Head of caudate nucleus (tissue), 42 donors: ENCODE measurements at regions not wholly inside any gene's neighbourhood (a gene's known extent, or its start where the extent isn't known, plus 50 kb on each side); places are given as distances from the start of the nearest gene placed in this dataset.
"Not testable (repeated sequence)": the region's sequence is repeated elsewhere in the genome, so short reads cannot be mapped to it uniquely, and the experiment has no call there.

Source experiments
- DNase-seq, 42 donors: peaks; one replicate each; pipeline versions ENCODE4 v3.0.0 to v3.0.0-alpha.2; 2020 to 2021; ENCODE audit warnings: mixed read lengths in 7 of 42
- intact Hi-C: fragments of 100-400 bp; cut with DNase I; formaldehyde crosslinking; loops from one replicate; pipeline ENCODE4 v1.15.0; 2022

DNA sequence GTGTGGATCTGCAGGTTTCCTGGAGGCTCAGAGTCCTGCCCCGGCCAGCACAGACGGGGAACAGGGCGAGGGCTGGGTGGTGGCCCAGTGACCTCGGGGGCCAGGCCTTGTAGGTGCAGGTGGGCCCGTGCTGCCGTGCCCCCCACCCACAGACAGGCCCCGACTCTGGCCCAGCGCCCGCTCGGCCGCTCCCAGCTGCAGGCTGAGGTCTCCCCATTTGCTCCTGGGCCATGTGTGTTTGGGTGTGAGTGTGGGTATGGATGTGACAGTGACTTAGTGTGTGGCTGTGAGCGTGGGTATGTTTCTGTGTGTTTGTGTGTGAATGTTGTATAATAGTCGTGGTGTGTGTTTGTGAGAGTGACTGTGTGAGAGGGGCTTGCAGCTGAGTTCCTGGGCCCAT, 173.8 kb downstream of the TMEM121 start:
- peak in 1 of 42 donors; percentile 5 for DNase-seq

DNA sequence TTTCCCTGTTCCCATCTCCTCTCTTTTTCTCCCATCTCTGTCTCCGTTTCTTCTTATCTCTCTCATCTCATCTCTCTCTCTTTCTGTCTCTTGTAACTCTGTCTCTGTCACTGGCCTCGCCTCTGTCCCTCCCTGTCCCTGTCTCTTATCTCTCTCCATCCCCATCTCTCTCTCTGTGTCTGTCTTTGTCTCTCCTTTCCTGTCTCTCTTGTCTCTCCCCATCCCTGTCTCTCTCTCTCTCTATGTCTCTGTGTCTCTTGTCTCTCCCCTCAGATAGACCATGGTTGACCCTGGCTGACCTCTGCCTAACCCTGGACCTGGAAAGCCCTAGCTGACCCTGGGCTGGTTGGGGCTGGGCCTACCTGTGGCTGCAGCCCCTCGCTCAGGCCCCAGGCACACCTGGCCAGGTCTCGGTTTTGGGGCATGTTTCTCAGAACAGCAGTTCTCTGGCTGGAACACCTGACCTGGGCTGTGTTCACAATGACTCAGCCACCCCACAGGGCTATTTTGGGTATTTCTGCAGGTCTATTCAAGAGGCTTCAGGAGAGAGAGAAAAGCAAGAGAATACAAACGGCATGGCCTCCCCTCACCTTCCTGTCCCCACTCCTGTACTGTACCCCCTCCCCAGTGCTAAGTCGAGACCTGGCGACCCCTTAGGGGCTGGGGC, 174.4 kb downstream of the TMEM121 start:
- peak in 4 of 42 donors; percentile 16 to 52 (median 22) for DNase-seq
- intact Hi-C loops: no loop called here

More for the DNA sequence above, 173.8 kb downstream of the TMEM121 start:
- intact Hi-C loops: not testable (repeated sequence)

DNA sequence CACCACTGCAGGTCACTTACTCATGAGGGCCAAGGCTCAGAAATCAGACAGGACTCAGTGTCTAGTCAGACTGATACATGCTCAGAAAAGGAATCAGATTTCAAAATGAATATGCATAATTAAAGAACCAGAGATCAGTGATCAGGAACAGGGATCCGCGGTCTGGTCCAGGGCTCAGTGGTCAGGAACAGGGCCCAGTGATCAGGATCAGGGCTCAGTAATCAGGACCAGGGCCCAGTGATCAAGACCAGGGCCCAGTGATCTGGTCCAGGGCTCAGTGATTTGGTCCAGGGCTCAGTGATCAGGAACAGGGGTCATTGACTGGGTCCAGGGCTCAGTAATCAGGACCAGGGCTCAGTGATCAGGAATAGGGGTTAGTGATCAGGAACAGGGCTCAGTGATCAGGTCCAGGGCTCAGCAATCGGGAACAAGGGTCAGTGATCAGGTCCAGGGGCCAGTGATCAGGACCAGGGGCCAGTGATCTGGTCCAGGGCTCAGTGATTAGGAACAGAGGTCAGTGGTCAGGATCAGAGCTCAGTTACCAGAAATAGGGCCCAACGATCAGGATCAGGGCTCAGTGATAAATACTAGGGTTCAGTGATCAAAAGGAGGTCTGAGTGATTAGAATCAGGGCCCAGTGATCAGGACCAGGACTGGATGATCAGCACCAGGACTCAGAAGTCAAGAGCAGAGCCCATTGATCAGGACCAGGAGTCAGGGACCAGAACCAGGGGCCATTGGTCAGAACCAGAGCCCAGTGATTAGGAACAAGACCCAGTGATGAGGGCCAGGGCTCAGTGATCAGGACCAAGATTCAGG, 175.3 kb downstream of the TMEM121 start:
- DNase-seq: peak in 1 of 42 donors; percentile 6
- intact Hi-C loops: no loop called here

DNA sequence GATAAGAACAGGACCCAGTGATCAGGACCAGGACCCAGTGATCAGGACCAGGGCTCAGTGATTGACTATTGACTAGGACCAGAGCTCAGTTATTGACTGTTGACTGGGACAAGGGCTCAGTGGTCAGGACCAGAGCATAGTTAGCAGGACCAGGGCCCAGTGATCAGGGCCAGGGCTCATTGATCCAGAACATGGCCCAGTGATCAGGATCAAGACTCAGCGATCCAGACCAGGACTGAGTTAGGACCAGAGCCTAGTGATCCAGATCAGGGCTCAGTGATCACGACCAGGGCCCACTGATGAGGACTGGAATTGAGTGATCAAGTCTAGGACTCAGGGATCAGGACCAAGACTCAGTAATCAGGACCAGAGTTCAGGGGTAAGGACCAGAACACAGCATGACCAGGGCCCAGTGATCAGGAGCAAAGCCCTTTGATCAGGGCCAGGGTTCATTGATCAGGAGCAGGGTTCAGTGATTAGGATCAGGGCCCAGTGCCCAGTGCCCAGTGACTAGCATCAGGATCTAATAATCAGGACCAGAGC, 176.0 kb downstream of the TMEM121 start:
- intact Hi-C loops: no loop called here
- DNase-seq: peak in 1 of 42 donors; percentile 5

DNA sequence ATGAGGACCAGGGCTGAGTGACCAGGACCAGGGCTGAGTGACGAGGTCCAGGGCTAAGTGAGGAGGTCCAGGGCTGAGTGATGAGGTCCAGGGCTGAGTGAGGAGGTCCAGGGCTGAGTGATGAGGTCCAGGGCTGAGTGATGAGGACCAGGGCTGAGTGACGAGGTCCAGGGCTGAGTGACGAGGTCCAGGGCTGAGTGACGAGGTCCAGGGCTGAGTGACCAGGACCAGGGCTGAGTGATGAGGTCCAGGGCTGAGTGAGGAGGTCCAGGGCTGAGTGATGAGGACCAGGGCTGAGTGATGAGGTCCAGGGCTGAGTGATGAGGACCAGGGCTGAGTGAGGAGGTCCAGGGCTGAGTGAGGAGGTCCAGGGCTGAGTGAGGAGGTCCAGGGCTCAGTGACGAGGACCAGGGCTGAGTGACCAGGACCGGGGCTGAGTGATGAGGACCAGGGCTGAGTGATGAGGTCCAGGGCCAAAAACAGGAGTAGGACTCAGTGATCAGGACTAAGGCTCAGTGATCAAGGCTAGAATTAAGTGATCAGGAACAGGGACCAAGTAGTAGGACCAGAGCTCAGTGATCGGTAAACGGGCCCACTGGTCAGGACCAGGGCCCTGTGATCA, 176.8 kb downstream of the TMEM121 start:
- intact Hi-C loops: not testable (repeated sequence)
- DNase-seq: peak in 1 of 42 donors; percentile 0

DNA sequence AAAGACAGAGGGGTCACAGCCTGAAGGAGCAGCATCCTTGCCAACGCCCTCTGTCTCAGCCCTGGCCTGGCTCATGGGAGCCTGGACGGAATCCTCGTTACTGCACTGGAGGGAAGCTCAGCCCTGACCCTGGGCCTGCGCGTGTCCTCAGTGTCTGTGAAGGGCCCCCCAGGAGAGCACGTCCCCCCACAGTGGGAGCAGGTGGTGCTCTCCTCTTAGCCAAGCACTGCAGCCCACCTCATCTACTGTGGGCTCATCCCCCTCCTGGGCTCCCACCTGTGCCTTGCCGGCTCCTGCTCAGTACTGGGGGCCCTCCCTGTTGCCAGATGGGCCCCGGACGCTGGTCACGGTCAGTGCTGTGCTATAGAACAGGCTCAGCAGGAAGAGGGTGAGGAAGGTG, 177.7 kb downstream of the TMEM121 start:
- intact Hi-C loops: not testable (repeated sequence)

DNA sequence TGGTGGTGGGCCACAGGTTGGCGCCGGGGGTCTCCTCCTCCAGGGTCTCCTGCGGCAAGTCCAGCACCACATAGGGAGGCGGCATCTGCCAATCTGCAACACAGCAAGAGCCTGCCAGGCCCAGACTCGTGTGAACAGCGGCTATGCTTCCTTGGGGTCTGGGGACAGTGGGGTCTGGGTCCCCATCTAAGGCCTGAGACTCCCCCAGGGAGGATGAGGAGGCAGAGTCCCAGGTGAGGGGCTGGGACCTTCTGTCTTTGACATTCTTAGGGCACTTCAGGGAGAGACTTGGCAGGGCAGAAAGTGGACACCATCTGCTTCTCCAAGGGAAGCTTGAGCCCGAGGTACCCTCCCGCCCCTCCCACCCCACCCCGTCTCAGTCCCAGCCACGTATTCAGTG, 178.1 kb downstream of the TMEM121 start:
- DNase-seq, intact Hi-C loops: not testable (repeated sequence)

More for the DNA sequence above, 177.7 kb downstream of the TMEM121 start:
- not testable (repeated sequence) for DNase-seq

DNA sequence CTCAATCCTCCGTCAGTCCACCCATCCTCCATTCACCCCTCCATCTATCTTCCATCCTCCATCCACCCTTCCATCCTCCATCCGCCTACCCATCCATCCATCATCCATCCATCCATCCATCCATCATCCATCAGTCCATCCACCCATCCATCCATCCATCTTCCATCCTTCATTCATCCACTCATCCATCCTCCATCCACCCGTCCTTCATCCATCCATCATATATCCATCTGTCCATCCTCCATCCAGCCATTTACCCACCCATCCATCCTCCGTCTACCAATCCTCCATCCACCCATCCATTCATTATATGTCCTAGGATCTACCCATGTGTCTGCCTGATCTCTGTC, 179.1 kb downstream of the TMEM121 start:
- DNase-seq: peak in 1 of 42 donors; percentile 1
- intact Hi-C loops: not testable (repeated sequence)

DNA sequence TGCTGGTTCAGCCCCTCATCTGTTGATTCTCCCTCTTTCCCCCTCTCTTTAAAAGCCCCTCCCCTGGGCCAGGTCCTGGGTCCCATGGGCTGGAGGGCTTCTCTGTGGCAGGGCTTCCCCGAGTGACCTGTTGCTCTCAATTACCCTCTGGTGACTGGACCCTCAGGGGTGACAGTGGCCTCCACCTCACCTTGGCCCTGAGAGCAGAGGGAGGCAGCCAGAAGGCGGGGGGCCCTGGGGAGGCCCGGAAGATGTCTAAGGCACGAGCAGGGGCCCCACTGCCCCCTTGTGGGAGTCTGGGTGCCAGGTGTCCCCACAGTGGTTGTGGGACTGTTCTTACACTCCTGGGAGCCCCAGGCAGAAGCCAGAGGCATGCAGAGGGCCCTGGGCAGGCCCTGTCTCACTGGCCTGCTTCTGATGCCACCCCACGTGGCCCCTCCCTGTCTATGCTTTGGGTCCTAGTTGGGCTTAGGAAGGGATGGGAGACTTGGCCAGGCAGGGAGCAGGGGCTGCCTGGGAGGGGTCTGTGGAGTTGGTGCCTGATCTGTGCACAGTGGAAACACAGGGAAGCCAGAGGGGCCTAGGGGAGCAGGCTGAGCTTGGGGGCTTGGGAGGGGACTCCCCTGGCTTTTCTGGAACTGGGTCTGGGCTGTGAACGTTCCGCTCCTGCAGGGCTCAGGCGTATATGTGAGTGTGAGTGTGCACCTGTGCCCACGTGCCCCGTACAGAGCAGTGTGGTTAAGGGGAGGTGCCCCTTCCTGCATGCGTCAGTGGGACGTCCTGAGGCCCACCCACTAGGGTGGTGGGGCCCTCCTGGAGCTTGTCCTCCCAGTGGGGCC, 179.7 kb downstream of the TMEM121 start:
- DNase-seq: peak in 1 of 42 donors; percentile 2
- intact Hi-C loops: not testable (repeated sequence)

DNA sequence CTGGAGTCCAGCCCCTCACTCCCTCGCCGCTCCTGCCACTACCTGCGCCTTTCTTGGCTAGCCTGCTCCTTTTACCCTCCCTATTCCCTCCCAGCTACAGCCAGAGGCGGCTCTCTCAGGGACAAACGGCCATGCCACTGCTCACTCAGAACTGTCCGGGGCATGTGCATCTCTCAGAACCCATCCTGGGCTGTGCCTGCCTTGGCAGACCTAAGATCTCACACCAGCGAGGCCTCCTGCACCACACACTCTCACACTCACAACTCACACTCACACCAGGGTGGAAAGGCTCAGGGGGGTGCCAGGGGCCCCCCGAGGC, 180.3 kb downstream of the TMEM121 start:
- DNase-seq: peak in 1 of 42 donors; percentile 3
- intact Hi-C loops: not testable (repeated sequence)

DNA sequence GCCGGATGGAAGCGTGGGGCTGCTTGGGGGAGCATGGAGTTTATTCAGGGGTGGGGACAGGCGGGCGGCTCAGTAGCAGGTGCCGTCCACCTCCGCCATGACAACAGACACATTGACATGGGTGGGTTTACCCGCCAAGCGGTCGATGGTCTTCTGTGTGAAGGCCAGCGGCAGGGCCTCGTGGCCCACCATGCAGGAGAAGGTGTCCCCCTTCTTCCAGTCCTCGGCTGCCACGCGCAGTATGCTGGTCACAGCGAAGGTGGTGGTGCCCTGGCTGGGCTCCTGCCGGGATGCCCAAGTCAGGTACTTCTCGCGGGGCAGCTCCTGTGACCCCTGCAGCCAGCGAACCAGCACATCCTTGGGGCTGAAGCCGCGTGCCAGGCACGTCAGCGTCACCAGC, 180.7 kb downstream of the TMEM121 start:
- intact Hi-C loops: not testable (repeated sequence)
- peak in 1 of 42 donors; percentile 9 for DNase-seq

DNA sequence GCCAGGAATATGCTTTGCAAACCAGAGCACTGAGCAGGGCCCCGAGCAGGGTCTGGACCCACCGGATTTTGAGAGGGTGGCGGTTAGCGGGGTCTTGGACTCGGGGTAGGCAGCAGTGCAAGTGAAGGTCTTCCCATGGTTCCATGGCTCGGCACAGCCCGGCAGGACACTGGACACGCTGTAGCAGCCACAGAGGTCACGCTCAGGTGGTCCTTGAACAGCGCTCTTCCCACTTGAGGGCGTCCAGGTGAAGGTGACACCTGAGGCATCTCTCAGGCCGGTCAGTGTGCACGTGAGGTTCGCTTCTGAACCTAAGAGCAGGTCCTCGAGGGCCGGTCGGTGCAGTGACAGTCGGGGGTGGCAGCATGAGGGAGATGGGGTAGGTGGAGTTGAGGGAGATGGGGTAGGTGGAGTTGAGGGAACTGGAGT, 181.4 kb downstream of the TMEM121 start:
- intact Hi-C loops: not testable (repeated sequence)
- peak in 1 of 42 donors; percentile 7 for DNase-seq

DNA sequence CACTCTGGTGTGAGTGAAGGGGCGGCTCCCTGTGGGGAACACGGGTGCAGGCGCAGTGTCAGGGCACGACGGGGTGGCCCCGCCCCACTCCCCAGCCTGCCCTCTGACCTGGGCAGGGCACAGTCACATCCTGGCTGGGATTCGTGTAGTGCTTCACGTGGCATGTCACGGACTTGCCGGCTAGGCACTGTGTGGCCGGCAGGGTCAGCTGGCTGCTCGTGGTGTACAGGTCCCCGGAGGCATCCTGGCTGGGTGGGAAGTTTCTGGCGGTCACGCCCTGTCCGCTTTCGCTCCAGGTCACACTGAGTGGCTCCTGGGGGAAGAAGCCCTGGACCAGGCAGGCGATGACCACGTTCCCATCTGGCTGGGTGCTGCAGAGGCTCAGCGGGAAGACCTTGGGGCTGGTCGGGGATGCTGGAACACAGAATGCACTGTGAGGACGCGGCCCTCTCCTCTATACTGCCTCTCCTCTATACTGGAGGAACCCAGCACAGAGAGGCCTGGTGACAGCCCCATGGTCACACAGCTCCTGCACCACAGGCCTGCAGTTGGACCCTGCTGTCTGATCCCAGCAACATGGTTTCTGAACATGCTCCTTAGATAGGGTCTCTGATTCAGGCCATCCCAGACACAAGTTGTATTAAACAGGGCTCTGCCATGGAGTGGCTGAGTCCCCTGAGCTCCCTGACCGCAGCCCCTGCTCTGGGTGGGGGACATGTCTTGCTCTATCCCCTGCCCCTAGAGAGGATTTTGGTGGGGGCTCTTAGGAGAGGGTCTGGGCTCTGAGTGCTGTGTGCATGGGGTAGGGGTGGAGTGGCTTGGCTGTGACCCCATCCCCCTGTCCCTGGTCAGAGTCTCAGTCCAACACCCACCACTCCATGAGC, 182.1 kb downstream of the TMEM121 start:
- intact Hi-C loops: not testable (repeated sequence)
- peak in 1 of 42 donors; percentile 6 for DNase-seq

DNA sequence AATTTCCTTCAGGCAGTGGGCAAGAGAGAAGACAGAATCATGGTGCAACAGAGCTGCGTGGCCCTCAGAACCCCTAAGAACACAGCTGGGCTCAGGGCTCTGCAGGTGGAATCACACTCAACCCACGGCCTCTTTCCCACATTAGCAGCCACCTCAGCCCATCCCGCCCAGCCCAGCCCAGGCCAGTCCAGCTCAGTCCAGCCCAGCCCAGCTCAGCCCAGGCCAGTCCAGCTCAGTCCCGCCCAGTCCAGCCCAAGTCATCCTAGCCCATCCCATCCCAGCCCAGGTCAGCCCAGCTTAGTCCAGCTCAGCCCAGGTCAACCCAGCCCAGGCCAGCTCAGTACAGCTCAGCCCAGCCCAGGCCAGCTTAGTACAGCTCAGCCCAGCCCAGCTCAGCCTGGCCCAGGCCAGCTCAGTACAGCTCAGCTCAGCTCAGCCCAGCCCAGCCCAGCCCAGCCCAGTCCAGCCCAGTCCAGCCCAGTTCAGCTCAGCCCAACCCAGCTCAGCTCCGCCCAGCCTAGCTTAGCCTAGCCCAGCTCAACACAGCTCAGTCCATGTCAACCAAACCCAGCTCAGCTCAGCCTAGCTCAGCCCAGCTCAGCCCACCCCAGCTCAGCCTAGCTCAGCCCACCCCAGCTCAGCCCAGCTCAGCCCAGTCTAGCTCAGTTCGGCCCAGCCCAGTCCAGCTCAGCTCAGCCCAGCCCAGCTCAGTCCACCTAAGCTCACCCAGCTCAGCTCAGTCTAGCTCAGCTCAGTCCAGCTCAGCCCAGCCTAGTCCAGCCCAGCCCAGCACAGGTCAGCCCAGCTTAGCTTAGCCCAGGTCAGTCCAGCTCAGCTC, 183.1 kb downstream of the TMEM121 start:
- intact Hi-C loops: no loop called here
- peak in 2 of 42 donors; percentile 7 to 33 for DNase-seq

DNA sequence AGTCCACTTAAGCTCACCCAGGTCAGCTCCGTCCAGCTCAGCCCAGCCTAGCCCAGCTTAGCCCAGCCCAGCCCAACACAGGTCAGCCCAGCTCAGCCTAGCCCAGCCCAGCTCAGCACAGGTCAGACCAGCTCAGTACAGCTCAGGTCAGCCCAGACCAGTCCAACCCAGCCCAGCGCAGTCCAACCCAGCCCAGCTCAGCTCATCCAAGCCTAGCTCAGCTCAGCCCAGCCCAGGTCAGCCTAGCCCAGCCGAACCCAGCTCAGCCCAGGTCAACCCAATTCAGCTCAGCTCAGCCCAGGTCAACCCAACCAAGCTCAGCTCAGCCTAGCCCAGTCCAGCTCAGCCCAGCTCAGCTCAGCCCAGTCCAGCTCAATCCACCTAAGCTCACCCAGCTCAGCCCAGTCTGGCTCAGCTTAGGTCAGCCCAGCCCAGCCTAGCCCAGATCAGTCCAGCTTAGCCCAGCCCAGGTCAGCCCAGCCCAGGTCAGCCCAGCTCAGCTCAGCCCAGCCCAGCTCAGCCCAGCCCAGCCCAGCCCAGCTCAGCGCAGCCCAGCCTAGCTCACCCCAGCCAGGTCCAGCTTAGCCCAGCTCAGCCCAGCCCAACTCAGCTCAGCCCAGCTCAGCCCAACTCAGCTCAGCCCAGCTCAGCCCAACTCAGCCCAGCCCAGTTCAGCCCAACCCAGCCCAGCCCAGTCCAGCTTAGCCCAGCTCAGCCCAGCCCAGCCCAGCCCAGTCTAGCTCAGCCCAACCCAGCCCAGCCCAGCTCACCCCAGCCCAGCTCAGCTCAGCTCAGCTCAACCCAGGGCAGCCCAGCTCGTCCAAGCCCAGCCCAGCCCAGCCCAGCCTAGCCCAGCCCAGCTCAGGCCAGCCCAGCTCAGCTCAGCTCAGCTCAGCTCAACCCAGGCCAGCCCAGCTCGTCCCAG, 184.0 kb downstream of the TMEM121 start:
- intact Hi-C loops: no loop called here
- DNase-seq: peak in 2 of 42 donors; percentile 6 to 39

DNA sequence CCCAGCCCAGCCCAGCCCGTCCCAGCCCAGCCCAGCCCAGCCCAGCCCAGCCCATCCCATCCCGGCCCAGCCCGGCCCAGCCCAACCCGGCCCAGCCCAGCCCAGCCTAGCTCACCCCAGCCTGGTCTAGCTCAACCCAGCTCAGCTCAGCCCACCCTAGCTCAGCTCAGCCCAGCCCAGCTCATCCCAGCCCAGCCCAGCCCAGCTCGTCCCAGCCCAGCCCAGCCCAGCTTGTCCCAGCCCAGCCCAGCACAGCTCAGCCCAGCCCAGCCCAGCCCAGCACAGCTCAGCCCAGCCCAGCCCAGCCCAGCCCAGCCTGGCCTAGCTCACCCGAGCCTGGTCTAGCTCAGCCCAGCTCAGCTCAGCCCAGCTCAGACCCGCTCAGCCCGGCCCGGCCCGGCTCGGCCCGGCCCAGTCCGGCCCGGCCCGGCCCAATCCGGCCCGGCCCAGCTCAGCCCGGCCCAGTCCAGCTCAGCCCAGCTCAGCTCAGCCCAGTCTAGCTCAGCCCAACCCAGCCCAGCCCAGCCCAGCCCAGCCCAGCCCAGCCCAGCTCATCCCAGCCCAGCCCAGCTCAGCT, 184.7 kb downstream of the TMEM121 start:
- no peak for DNase-seq
- intact Hi-C loops: no loop called here
